ENCODE measurements at regions not wholly inside any gene's neighbourhood (a gene's known extent, or its start where the extent isn't known, plus 50 kb on each side); places are given as distances from the start of the nearest gene placed in this dataset.

- TF ChIP-seq CTCF (IDR thresholded peaks at IDR 0.05) (no peak), POLR2AphosphoS5 (IDR thresholded peaks at IDR 0.05) (no peak), POLR2A (IDR thresholded peaks at IDR 0.05) (no peak)
These were observed 274.0 kb upstream of the GALNT17 start for GRCh38 chr7:70857793-70858545.
